Spleen (tissue), 11 donors: ENCODE measurements at regions not wholly inside any gene's neighbourhood (a gene's known extent, or its start where the extent isn't known, plus 50 kb on each side); places are given as distances from the start of the nearest gene placed in this dataset.
A peak's percentile ranks its signal among the peaks of the same experiment; 100 is the strongest.

Experiments
- DNase-seq: peaks from one replicate; pipeline ENCODE4 v3.0.0-alpha.2; 2020
- H3K27ac ChIP-seq, 8 donors: fragments of 200-600 bp; sonication (generic) in 7 of 8; 1 replicate in 4 of 8; 2 replicates in 4 of 8; pipeline versions ENCODE4 v1.5.0 to v1.8.0; 2016 to 2021; ENCODE audit warnings: inconsistent platforms in 4 of 8, mild to moderate bottlenecking in 4 of 8, moderate library complexity in 1 of 8
- H3K27me3 ChIP-seq, 7 donors: fragments of 200-600 bp; sonication (generic) in 6 of 7; replicated peaks in 1 of 7; 1 replicate in 4 of 7; 2 replicates in 3 of 7; pipeline versions ENCODE4 v1.5.0 to v1.8.0; 2016 to 2021; ENCODE audit warnings: inconsistent platforms in 3 of 7, mild to moderate bottlenecking in 1 of 7
- H3K36me3 ChIP-seq, 6 donors: fragments of 200-600 bp; sonication (generic) in 5 of 6; 1 replicate in 4 of 6; 2 replicates in 2 of 6; pipeline versions ENCODE4 v1.5.0 to v1.8.0; 2016 to 2021; ENCODE audit warnings: inconsistent platforms in 2 of 6
- H3K4me1 ChIP-seq, 6 donors: fragments of 200-600 bp; sonication (generic) in 5 of 6; 1 replicate in 3 of 6; 2 replicates in 3 of 6; pipeline versions ENCODE4 v1.5.0 to v1.8.0; 2016 to 2021; ENCODE audit warnings: inconsistent platforms in 3 of 6
- H3K4me3 ChIP-seq, 8 donors: fragments of 200-600 bp; sonication (generic) in 7 of 8; 1 replicate in 4 of 8; 2 replicates in 4 of 8; pipeline versions ENCODE4 v1.5.0 to v1.8.0; 2016 to 2021; ENCODE audit warnings: inconsistent platforms in 4 of 8, mild to moderate bottlenecking in 4 of 8, moderate library complexity in 2 of 8
- H3K9me3 ChIP-seq, 8 donors: fragments of 200-600 bp; sonication (generic) in 7 of 8; 1 replicate in 4 of 8; 2 replicates in 4 of 8; pipeline versions ENCODE4 v1.5.0 to v1.8.0; 2016 to 2021; ENCODE audit warnings: inconsistent platforms in 4 of 8
- CTCF ChIP-seq, 11 experiments: fragments of 200-600 bp in 7 of 11; fragments of 450-650 bp in 4 of 11; sonication (generic) in 4 of 11; IDR thresholded peaks in 8 of 11; conservative IDR thresholded peaks in 3 of 11; 1 replicate in 7 of 11; 2 replicates in 4 of 11; pipeline versions ENCODE4 v1.4.0 to v1.8.0; 2016 to 2021; ENCODE audit warnings: antibody characterized with exemption in 11 of 11, inconsistent platforms in 4 of 11, mild to moderate bottlenecking in 1 of 11
- POLR2A ChIP-seq, 3 donors: fragments of 450-650 bp; IDR thresholded peaks; one replicate each; pipeline ENCODE4 v1.5.1; 2017; ENCODE audit warnings: antibody characterized with exemption in 3 of 3, mild to moderate bottlenecking in 1 of 3
- POLR2AphosphoS5 ChIP-seq, 3 donors: sonication (generic); formaldehyde crosslinking; IDR thresholded peaks; one replicate each; pipeline ENCODE4 v1.5.1; 2017; ENCODE audit warnings: antibody characterized with exemption in 3 of 3
- WGBS, 5 donors: extraction: QIAGEN DNeasy Blood & Tissue Kit in 3 of 5; methylation state at CpG; one replicate each; pipeline versions ENCODE4 v1.1.5 to v1.1.7; 2013 to 2018; 5-methylcytosine and 5-hydroxymethylcytosine counted together
- intact Hi-C: fragments of 100-400 bp; cut with DNase I; formaldehyde crosslinking; loops from one replicate; pipeline ENCODE4 v1.15.0; 2023; ENCODE audit warnings: low total_unique reads
- donor health status: healthy with polysubstance abuse.
- donor health status: DM: no; HTN: no; CAD: no; lungs with moderate emphysema.
- donor health status: DM: no; HTN: no; CAD: no.
- donor health status: Bipolar disorder and iron deficiency.
- donor health status: healthy.
- donor health status: DM: no; HTN: no; CAD: no.
- donor health status: DM: yes; HTN: yes; CAD: no.

GRCh38 chr7:79622781-79623180, 169.3 kb upstream of the MAGI2 start:
- Histone ChIP-seq H3K36me3 (no peaks in the 10 kb centered on the region), H3K4me3 (no peak overlapping the region), H3K27me3 (no peaks in the 10 kb centered on the region), H3K4me1 (no peaks in the 10 kb centered on the region), H3K27ac (no peak overlapping the region), H3K9me3 (no peaks in the 10 kb centered on the region)
- WGBS, 5 donors = 74 to 92% (median 78%) methylated on average over 1 of the region's 1 CpG
- TF ChIP-seq POLR2A (IDR thresholded peaks at IDR 0.05) (no peak), CTCF (IDR thresholded peaks at IDR 0.05 in 8 of 11, conservative IDR thresholded peaks at IDR 0.05 in 3 of 11) (no peak), POLR2AphosphoS5 (IDR thresholded peaks at IDR 0.05) (no peak)
- intact Hi-C loops = no loop called here
- DNase-seq = no peak

GRCh38 chr7:79620291-79620690, 166.8 kb upstream of the MAGI2 start:
- intact Hi-C loops = no loop called here
- H3K27me3 ChIP-seq = no peaks in the 10 kb centered on the region
- no peak overlapping the region for H3K4me3 ChIP-seq
- H3K36me3 ChIP-seq = no peaks in the 10 kb centered on the region
- H3K9me3 ChIP-seq = peaks cover 0 to 19% (median 9%) of the 10 kb centered on the region in 8 donors
- TF ChIP-seq POLR2A (IDR thresholded peaks at IDR 0.05) = no peak
- TF ChIP-seq CTCF (IDR thresholded peaks at IDR 0.05 in 8 of 11, conservative IDR thresholded peaks at IDR 0.05 in 3 of 11) = no peak
- TF ChIP-seq POLR2AphosphoS5 (IDR thresholded peaks at IDR 0.05) = peak in 1 of 3 donors; percentile 37
- no peak for DNase-seq
- H3K27ac ChIP-seq = peak overlapping the region in 7 of 8 donors; percentile 3 to 63 (median 54)
- no peaks in the 10 kb centered on the region for H3K4me1 ChIP-seq
- WGBS, 5 donors = 0 to 19% (median 3%) methylated on average over 1 of the region's 1 CpG

GRCh38 chr7:79619216-79619615, 165.7 kb upstream of the MAGI2 start:
- Histone ChIP-seq H3K9me3 (peaks cover 0 to 19% (median 9%) of the 10 kb centered on the region in 8 donors), H3K4me3 (no peak overlapping the region), H3K36me3 (no peaks in the 10 kb centered on the region), H3K27ac (no peak overlapping the region), H3K4me1 (no peaks in the 10 kb centered on the region), H3K27me3 (no peaks in the 10 kb centered on the region)
- 86 to 94% (median 93%) methylated on average over 3 of the region's 3 CpGs for WGBS, 5 donors
- TF ChIP-seq POLR2A (IDR thresholded peaks at IDR 0.05) = no peak
- TF ChIP-seq CTCF (IDR thresholded peaks at IDR 0.05 in 8 of 11, conservative IDR thresholded peaks at IDR 0.05 in 3 of 11) = no peak
- no peak for TF ChIP-seq POLR2AphosphoS5 (IDR thresholded peaks at IDR 0.05)
- intact Hi-C loops = no loop called here
- DNase-seq = no peak

- peaks cover 0 to 19% (median 9%) of the 10 kb centered on the region in 8 donors for H3K9me3 ChIP-seq
- H3K27me3 ChIP-seq = no peaks in the 10 kb centered on the region
- no peak for TF ChIP-seq POLR2A (IDR thresholded peaks at IDR 0.05)
- H3K36me3 ChIP-seq = no peaks in the 10 kb centered on the region
- WGBS, 5 donors = 86 to 92% (median 89%) methylated on average over 10 of the region's 10 CpGs
- intact Hi-C loops = no loop called here
- no peak for DNase-seq
- H3K4me1 ChIP-seq = no peaks in the 10 kb centered on the region
- no peak overlapping the region for H3K4me3 ChIP-seq
- no peak overlapping the region for H3K27ac ChIP-seq
These were observed 162.6 kb upstream of the MAGI2 start for GRCh38 chr7:79615871-79616640.
